ENCODE measurements at regions not wholly inside any gene's neighbourhood (a gene's known extent, or its start where the extent isn't known, plus 50 kb on each side); places are given as distances from the start of the nearest gene placed in this dataset.

DNA sequence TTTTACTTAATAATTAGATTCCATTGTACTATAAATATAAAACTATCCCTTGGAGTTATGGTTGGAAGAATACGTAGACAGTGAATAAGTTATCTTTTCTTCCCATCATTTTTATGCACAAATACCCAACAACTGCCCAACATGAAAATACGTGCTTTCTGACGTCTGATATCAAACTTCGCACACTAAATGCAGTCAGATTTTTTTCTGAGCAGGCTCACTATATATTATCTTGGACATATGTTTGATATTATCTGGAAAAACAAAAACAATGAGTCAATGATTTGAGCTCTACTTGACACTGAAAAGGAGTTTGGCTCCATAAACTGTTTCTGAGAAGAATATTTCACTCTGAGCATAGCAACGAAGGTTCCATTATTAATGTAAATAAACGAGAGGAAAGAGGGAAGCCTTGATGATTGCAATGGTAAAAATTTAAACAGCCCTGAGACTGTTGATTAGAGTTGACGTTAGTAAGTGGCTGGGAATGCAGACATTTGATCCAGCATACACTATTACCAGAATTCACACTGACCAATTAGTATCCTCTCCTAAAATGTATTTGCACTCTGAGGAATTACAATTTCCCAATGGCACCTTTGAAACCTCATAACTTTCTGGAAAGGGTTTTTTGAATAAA, 1090.0 kb downstream of the EPHA7 start:
- TF ChIP-seq, protein P1, sequence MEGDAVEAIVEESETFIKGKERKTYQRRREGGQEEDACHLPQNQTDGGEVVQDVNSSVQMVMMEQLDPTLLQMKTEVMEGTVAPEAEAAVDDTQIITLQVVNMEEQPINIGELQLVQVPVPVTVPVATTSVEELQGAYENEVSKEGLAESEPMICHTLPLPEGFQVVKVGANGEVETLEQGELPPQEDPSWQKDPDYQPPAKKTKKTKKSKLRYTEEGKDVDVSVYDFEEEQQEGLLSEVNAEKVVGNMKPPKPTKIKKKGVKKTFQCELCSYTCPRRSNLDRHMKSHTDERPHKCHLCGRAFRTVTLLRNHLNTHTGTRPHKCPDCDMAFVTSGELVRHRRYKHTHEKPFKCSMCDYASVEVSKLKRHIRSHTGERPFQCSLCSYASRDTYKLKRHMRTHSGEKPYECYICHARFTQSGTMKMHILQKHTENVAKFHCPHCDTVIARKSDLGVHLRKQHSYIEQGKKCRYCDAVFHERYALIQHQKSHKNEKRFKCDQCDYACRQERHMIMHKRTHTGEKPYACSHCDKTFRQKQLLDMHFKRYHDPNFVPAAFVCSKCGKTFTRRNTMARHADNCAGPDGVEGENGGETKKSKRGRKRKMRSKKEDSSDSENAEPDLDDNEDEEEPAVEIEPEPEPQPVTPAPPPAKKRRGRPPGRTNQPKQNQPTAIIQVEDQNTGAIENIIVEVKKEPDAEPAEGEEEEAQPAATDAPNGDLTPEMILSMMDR (conservative IDR thresholded peaks at IDR 0.05 in 1 of 2, IDR thresholded peaks at IDR 0.05 in 1 of 2; ENCODE audit: low read depth in 1 of 2, low read length in 2 of 2), result no peak
- TF ChIP-seq EZH2 (IDR thresholded peaks at IDR 0.05; ENCODE audit: low read length, missing control alignments), result no peak

Data from fibroblast of lung (primary cell).